Parathyroid adenoma (tissue), 2 donors: ENCODE measurements at regions not wholly inside any gene's neighbourhood (a gene's known extent, or its start where the extent isn't known, plus 50 kb on each side); places are given as distances from the start of the nearest gene placed in this dataset.
A peak's percentile ranks its signal among the peaks of the same experiment; 100 is the strongest.

Source experiments
- H2AFZ ChIP-seq: fragments of 300-600 bp; sonication (generic); one replicate; pipeline ENCODE4 v1.7.0; 2017; ENCODE audit warnings: antibody characterized with exemption, mild to moderate bottlenecking
- H3K27ac ChIP-seq: fragments of 300-600 bp; sonication (generic); one replicate; pipeline ENCODE4 v1.7.0; 2017
- H3K27me3 ChIP-seq: fragments of 300-600 bp; sonication (generic); one replicate; pipeline ENCODE4 v1.7.0; 2017; ENCODE audit warnings: low read length; ENCODE audit not compliant: control insufficient read depth, insufficient read depth
- H3K36me3 ChIP-seq: fragments of 300-600 bp; sonication (generic); one replicate; pipeline ENCODE4 v1.7.0; 2017; ENCODE audit warnings: low read length; ENCODE audit not compliant: control insufficient read depth, insufficient read depth
- H3K4me1 ChIP-seq: fragments of 300-600 bp; sonication (generic); one replicate; pipeline ENCODE4 v1.7.0; 2017; ENCODE audit warnings: control low read depth
- H3K4me2 ChIP-seq: fragments of 300-600 bp; sonication (generic); one replicate; pipeline ENCODE4 v1.7.0; 2017; ENCODE audit warnings: low read length
- H3K4me3 ChIP-seq: fragments of 300-600 bp; sonication (generic); one replicate; pipeline ENCODE4 v1.7.0; 2017; ENCODE audit warnings: low read depth, low read length
- H3K79me2 ChIP-seq: fragments of 300-600 bp; sonication (generic); one replicate; pipeline ENCODE4 v1.7.0; 2017; ENCODE audit warnings: control low read depth
- H3K9ac ChIP-seq: fragments of 300-600 bp; sonication (generic); one replicate; pipeline ENCODE4 v1.7.0; 2017; ENCODE audit warnings: mild to moderate bottlenecking
- H3K9me3 ChIP-seq: fragments of 300-600 bp; sonication (generic); one replicate; pipeline ENCODE4 v1.7.0; 2017; ENCODE audit warnings: low read length; ENCODE audit not compliant: control insufficient read depth
- TF ChIP-seq, protein P1 (sequence below): fragments of 300-600 bp; sonication (generic); IDR thresholded peaks from one replicate; pipeline ENCODE4 v1.7.0; 2017; ENCODE audit warnings: antibody characterized with exemption, mild to moderate bottlenecking
- donor health status: primary hyperparathyroidism.

DNA sequence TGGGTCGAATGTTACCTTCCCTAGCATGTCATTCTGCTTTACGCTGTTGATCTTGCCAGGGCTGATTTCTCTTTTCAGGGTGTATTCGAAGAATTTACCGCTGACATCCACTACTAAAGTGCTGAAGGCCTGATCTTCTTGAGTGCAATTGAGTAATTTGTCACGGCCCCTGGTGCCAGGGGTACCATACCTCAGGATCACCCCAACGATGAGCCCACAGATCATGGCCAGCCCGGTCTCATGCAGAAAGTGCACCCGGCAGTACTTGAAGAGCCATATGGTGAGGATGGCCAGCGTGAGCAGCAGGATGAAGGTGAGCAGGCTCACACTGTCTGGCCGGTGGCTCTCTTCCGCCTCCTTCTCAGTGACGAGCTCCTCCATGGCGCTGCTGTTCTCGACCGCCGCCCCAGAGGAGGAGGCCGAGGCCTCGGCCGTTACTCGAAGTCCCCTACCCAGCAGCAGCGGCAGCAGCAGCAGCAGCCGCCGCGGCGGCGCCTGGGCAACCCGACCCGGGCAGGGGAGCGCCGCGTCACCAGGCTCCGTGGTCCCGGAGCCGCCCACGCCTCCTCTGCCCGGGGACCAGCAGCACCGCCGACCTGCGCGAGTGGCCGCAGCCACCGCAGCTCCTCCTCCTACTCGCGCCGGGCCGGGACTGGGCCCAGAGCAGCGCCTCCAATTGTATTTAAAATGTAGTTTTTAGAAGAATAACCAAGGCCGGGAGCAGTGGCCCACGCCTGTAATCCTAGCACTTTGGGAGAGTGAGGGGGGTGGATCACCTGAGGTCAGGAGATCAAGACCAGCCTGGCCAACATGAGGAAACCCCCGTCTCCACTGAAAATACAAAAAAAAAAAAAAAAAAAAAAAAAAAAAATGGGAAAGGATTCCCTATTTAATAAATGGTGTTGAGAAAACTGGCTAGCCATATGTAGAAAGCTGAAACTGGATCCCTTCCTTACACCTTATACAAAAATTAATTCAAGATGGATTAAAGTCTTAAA, 58.5 kb upstream of the TMPO start:
- TF ChIP-seq, protein P1, sequence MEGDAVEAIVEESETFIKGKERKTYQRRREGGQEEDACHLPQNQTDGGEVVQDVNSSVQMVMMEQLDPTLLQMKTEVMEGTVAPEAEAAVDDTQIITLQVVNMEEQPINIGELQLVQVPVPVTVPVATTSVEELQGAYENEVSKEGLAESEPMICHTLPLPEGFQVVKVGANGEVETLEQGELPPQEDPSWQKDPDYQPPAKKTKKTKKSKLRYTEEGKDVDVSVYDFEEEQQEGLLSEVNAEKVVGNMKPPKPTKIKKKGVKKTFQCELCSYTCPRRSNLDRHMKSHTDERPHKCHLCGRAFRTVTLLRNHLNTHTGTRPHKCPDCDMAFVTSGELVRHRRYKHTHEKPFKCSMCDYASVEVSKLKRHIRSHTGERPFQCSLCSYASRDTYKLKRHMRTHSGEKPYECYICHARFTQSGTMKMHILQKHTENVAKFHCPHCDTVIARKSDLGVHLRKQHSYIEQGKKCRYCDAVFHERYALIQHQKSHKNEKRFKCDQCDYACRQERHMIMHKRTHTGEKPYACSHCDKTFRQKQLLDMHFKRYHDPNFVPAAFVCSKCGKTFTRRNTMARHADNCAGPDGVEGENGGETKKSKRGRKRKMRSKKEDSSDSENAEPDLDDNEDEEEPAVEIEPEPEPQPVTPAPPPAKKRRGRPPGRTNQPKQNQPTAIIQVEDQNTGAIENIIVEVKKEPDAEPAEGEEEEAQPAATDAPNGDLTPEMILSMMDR: no peak
- peak overlapping the region; percentile 66 for H3K27ac ChIP-seq
- no peak overlapping the region for H3K9ac ChIP-seq

DNA sequence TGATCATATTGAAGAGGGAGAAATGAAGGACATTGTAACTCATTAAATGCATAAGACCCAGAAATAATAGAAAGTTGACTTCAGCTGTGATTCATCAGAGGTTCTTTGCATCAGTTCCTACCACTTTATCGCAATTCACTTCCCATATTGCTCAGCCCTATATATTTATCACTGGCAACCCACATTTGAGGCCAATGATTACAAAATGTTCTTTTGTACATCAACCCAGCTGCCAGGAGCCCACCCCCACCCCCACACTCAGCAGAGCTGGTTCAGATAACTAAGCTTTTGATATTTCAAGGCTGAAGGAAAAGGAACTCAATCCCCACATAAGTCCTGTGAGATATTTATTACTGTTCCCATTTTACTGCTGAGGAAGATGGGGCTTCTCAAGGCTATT, 51.2 kb upstream of the TMPO start:
- no peak overlapping the region for H3K4me2 ChIP-seq
- no peaks in the 10 kb centered on the region for H3K27me3 ChIP-seq
- H2AFZ ChIP-seq: no peak overlapping the region
- H3K9me3 ChIP-seq: no peaks in the 10 kb centered on the region
- no peaks in the 10 kb centered on the region for H3K79me2 ChIP-seq
- H3K9ac ChIP-seq: no peak overlapping the region
- H3K27ac ChIP-seq: no peak overlapping the region
- H3K4me3 ChIP-seq: no peak overlapping the region
- no peaks in the 10 kb centered on the region for H3K4me1 ChIP-seq
- no peaks in the 10 kb centered on the region for H3K36me3 ChIP-seq
- TF ChIP-seq, protein P1: no peak

More for the DNA sequence above, 58.5 kb upstream of the TMPO start:
- H3K4me3 ChIP-seq: peak overlapping the region; percentile 40
- H3K79me2 ChIP-seq: no peaks in the 10 kb centered on the region
- peak overlapping the region; percentile 98 for H2AFZ ChIP-seq
- no peaks in the 10 kb centered on the region for H3K9me3 ChIP-seq
- peaks cover 2% of the 10 kb centered on the region for H3K4me1 ChIP-seq
- H3K4me2 ChIP-seq: peak overlapping the region; percentile 75
- no peaks in the 10 kb centered on the region for H3K36me3 ChIP-seq
- H3K27me3 ChIP-seq: no peaks in the 10 kb centered on the region

DNA sequence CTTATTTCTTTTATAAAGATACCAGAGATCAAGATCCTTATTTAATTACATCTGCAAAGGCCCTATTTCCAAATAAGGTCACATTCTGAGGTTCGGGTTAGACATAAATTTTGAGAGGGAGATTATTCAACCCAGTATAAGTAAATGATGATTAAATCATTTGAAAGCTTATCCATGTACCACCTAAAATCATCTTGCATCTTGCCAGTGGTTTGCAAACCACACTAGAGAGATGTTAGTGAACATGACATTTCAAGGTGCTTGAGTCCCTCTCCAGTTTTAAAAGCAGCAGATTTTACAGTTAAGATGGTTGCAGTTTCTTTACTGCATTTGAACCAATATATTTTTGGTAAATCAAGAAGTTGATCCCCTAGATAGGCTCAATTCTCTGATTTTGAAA, 49.9 kb upstream of the TMPO start:
- no peaks in the 10 kb centered on the region for H3K79me2 ChIP-seq
- no peak overlapping the region for H3K9ac ChIP-seq
- no peak overlapping the region for H3K4me2 ChIP-seq
- H3K9me3 ChIP-seq: no peaks in the 10 kb centered on the region
- H3K27me3 ChIP-seq: no peaks in the 10 kb centered on the region
- H3K27ac ChIP-seq: no peak overlapping the region
- no peak overlapping the region for H3K4me3 ChIP-seq
- no peaks in the 10 kb centered on the region for H3K4me1 ChIP-seq
- TF ChIP-seq, protein P1: no peak
- no peaks in the 10 kb centered on the region for H3K36me3 ChIP-seq
- no peak overlapping the region for H2AFZ ChIP-seq
